ENCODE measurements at regions not wholly inside any gene's neighbourhood (a gene's known extent, or its start where the extent isn't known, plus 50 kb on each side); places are given as distances from the start of the nearest gene placed in this dataset.

DNA sequence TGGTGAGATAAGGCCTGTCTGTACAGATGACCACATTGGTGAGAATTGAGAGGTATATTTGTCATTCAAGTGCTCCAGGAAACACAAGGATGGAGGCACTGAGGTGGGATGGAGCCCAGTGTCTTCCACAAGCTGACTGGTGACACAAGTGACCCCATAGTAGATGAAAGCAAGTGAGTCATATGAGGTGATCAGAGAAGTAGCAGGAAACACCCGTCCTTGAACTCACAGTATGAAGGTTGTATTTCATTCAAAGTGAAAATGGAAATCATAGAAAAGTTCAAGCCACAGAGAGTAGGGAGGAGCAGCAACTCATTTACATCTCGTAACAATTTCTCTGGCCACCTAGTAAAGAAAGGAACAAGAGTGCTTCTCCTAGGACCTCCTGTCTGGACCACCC lies 609.8 kb downstream of the HS3ST4 start:
- Mint-ChIP-seq H3K9me3 (peaks cover 3% of the 10 kb centered on the region), H3K4me1 (no peaks in the 10 kb centered on the region), H3K27ac (no peak overlapping the region), H3K4me3 (no peak overlapping the region), H3K27me3 (peaks cover 2% of the 10 kb centered on the region), H3K36me3 (ENCODE audit: low read depth) (no peaks in the 10 kb centered on the region)
- TF ChIP-seq, protein P1, sequence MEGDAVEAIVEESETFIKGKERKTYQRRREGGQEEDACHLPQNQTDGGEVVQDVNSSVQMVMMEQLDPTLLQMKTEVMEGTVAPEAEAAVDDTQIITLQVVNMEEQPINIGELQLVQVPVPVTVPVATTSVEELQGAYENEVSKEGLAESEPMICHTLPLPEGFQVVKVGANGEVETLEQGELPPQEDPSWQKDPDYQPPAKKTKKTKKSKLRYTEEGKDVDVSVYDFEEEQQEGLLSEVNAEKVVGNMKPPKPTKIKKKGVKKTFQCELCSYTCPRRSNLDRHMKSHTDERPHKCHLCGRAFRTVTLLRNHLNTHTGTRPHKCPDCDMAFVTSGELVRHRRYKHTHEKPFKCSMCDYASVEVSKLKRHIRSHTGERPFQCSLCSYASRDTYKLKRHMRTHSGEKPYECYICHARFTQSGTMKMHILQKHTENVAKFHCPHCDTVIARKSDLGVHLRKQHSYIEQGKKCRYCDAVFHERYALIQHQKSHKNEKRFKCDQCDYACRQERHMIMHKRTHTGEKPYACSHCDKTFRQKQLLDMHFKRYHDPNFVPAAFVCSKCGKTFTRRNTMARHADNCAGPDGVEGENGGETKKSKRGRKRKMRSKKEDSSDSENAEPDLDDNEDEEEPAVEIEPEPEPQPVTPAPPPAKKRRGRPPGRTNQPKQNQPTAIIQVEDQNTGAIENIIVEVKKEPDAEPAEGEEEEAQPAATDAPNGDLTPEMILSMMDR (IDR thresholded peaks at IDR 0.05): no peak
- POLR2A ChIA-PET: no interaction called here
- CTCF ChIA-PET: no interaction called here
- ATAC-seq (ENCODE audit: low read depth): no peak
- intact Hi-C loops (cut with micrococcal nuclease): no loop called here
- no peak for DNase-seq

DNA sequence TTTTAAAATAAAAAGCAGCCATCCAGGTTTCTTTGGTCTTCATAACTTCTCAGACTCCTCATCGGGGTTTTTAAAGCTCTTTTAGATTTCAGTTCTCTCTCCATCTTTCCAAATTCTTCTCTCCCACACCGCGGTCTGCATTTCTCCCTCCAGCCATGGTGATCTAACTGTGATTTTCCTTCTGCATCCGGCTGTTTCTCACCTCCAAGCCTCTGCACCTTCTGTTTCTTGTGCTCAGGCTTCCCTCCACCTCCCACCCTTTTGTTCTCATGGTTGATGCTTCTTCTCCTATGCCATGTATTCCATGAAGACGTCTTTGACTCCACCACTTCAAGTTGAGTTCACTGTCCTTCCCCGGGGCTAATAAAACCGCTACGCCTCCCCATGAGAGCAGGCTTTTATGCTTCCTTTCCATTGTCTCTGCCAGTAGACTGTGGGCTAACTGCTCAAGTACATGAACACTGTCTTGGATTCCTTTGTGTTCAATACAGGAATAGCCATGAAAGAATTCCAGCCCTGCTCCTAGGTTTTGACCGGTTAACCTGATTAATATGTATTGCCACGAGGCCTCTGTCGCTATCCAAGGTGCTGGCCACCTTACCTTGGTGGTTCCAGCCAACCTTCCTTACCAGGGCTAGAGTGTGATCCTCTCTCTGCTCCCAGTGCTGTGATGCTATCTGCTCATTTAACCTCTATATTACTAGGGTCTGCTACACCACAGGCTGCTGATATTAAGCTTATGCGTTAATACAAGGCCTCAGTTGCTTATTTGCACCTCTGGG lies 625.1 kb downstream of the HS3ST4 start:
- ATAC-seq (ENCODE audit: low read depth) (no peak), DNase-seq (no peak)
- Mint-ChIP-seq H3K27me3 (no peaks in the 10 kb centered on the region), H3K36me3 (ENCODE audit: low read depth) (no peaks in the 10 kb centered on the region), H3K9me3 (no peaks in the 10 kb centered on the region), H3K4me3 (no peak overlapping the region), H3K4me1 (no peaks in the 10 kb centered on the region), H3K27ac (no peak overlapping the region)
- TF ChIP-seq, protein P1 (IDR thresholded peaks at IDR 0.05): no peak
- CTCF ChIA-PET: interaction anchor here (0.6 kb wide), 1 partner anchor 15 kb away, joined by 3 read pairs; no protein-coding TSS in a partner anchor
- POLR2A ChIA-PET: no interaction called here
- intact Hi-C loops (cut with micrococcal nuclease): no loop called here

DNA sequence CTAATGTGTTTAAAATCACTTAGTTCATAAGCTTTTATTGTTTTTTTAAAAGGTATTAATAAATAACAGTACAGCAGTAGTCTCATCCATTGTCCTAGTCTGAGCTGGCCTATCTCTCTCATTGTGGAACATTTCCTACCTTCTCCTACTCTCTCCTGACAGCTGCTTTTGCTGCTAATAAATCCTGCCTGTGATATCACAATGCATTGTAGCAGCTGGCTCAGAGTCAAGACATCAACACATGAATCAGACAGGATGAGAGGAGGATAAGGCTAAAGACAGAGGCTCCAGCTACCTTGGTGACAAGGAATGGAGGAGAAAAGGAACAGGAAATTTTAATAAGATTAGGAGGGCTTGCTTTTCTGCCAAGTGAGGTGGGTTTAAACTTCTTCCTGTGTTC lies 626.1 kb downstream of the HS3ST4 start:
- CTCF ChIA-PET: interaction anchor here (0.6 kb wide), 1 partner anchor 14 kb away, joined by 3 read pairs; no protein-coding TSS in a partner anchor
- POLR2A ChIA-PET: no interaction called here
- TF ChIP-seq, protein P1 (IDR thresholded peaks at IDR 0.05): no peak

DNA sequence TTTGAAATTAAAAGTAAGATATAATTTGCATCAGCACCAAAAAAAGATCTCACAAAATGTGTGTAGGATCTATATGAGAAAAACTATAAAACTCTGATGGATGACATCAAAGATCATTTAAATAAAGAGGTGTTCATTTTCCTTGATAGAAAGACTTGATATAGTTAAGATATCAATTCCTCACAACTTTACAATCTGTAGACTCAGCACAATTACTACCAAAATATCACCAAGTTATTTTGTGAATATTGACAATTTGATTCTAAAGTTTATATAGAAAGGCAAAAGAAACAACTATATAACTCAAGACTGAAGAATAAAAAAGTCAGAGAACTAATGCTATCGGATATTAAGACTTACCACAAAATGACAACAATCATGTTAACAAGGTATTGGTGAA lies 638.9 kb downstream of the HS3ST4 start:
- Mint-ChIP-seq H3K4me1 (no peaks in the 10 kb centered on the region), H3K4me3 (no peak overlapping the region), H3K9me3 (peaks cover 8% of the 10 kb centered on the region), H3K27ac (no peak overlapping the region), H3K27me3 (no peaks in the 10 kb centered on the region), H3K36me3 (ENCODE audit: low read depth) (no peaks in the 10 kb centered on the region)
- ChIA-PET CTCF (no interaction called here), POLR2A (no interaction called here)
- ATAC-seq (ENCODE audit: low read depth): no peak
- DNase-seq: no peak
- intact Hi-C loops (cut with micrococcal nuclease): no loop called here
- TF ChIP-seq, protein P1 (IDR thresholded peaks at IDR 0.05): no peak

More for the DNA sequence above, 626.1 kb downstream of the HS3ST4 start:
- Mint-ChIP-seq H3K4me3 (no peak overlapping the region), H3K36me3 (ENCODE audit: low read depth) (no peaks in the 10 kb centered on the region), H3K9me3 (no peaks in the 10 kb centered on the region), H3K27me3 (no peaks in the 10 kb centered on the region), H3K4me1 (no peaks in the 10 kb centered on the region), H3K27ac (no peak overlapping the region)
- ATAC-seq (ENCODE audit: low read depth) (no peak), DNase-seq (no peak)
- intact Hi-C loops (cut with micrococcal nuclease): no loop called here

DNA sequence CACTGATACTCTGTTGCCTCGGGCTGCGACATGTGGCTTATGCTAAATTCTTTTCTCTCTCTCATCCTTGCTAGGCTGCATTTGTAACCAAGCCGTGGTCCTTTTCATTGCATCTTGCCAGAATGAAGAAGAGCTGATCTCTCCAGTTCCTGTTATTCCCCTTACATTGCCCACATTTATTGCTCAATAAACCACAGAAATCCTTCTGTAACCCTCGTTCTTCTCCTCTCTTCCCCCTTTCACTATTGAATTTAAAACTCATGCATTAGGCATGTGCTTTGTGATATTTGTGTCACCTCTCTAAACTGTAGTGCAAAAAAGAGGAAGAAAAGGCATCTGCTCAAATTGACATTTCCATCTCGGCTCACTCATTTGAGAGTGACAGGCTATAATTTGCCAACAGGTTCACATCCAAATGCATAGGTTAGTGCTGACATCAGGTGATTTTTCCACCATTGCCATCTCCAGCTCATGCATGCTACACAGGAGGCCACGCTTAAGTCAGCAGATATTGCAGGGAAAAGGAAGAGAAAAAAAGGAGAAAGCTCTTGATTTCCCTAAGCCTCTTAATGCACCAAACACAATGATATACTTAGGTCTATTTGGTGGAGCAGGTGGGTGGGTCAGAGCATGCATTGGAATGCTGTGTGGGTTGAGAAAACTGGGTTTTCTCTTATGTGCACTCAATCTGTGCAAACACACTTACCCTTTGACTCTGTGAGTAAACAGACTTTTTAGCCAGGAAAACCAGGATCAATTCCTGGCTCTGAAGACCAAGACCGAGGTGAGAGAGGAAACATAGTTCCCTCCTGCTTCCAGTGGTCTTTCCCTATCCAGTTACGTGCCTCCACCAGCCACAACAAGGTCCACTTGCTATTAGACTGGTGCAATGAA lies 642.7 kb downstream of the HS3ST4 start:
- H3K27me3 Mint-ChIP-seq: no peaks in the 10 kb centered on the region
- ATAC-seq (ENCODE audit: low read depth) (no peak), DNase-seq (no peak)
- TF ChIP-seq, protein P1 (IDR thresholded peaks at IDR 0.05): no peak
- intact Hi-C loops (cut with micrococcal nuclease): no loop called here
- no peak overlapping the region for H3K4me3 Mint-ChIP-seq
- H3K4me1 Mint-ChIP-seq: no peaks in the 10 kb centered on the region
- H3K36me3 Mint-ChIP-seq (ENCODE audit: low read depth): no peaks in the 10 kb centered on the region
- H3K27ac Mint-ChIP-seq: no peak overlapping the region
- CTCF ChIA-PET: no interaction called here
- H3K9me3 Mint-ChIP-seq: peaks cover under 1% of the 10 kb centered on the region
- POLR2A ChIA-PET: no interaction called here

All from activated B cell treated with CpG ODN at 0.5 μM for 24 hours (primary cell).